Liver (tissue), 8 donors: ENCODE measurements at regions not wholly inside any gene's neighbourhood (a gene's known extent, or its start where the extent isn't known, plus 50 kb on each side); places are given as distances from the start of the nearest gene placed in this dataset.

Experiments used
- DNase-seq: peaks from one replicate; pipeline ENCODE4 v3.0.0-alpha.2; 2017; ENCODE audit warnings: low spot score
- H3K27ac ChIP-seq, 2 donors: one replicate each; pipeline ENCODE4 v1.7.0; 2013; ENCODE audit warnings: inconsistent platforms in 2 of 2, low read length in 2 of 2, control low read depth in 1 of 2, low read depth in 1 of 2, mild to moderate bottlenecking in 1 of 2
- H3K27me3 ChIP-seq, 4 donors: one replicate each; pipeline versions ENCODE4 v1.6.1 to v1.7.0; 2013; ENCODE audit warnings: low read length in 3 of 4, inconsistent platforms in 1 of 4, mild to moderate bottlenecking in 1 of 4, moderate library complexity in 1 of 4; ENCODE audit not compliant: control insufficient read depth in 4 of 4, insufficient read depth in 4 of 4
- H3K36me3 ChIP-seq, 4 donors: one replicate each; pipeline versions ENCODE4 v1.6.1 to v1.7.0; 2013; ENCODE audit warnings: low read length in 3 of 4, mild to moderate bottlenecking in 3 of 4, low read depth in 1 of 4, moderate library complexity in 1 of 4; ENCODE audit not compliant: control insufficient read depth in 4 of 4, insufficient read depth in 3 of 4
- H3K4me1 ChIP-seq, 4 donors: one replicate each; pipeline versions ENCODE4 v1.6.1 to v1.7.0; 2013; ENCODE audit warnings: low read length in 3 of 4, mild to moderate bottlenecking in 3 of 4, moderate library complexity in 1 of 4; ENCODE audit not compliant: control insufficient read depth in 4 of 4, insufficient read depth in 4 of 4
- H3K4me3 ChIP-seq, 3 donors: one replicate each; pipeline versions ENCODE4 v1.6.1 to v1.7.0; 2013; ENCODE audit warnings: low read length in 3 of 3, control low read depth in 1 of 3, low read depth in 1 of 3, mild to moderate bottlenecking in 1 of 3
- H3K9ac ChIP-seq, 2 donors: one replicate each; pipeline ENCODE4 v1.7.0; 2013; ENCODE audit warnings: low read length in 2 of 2, mild to moderate bottlenecking in 2 of 2, moderate library complexity in 2 of 2, control low read depth in 1 of 2, low read depth in 1 of 2
- H3K9me3 ChIP-seq, 4 donors: one replicate each; pipeline versions ENCODE4 v1.6.1 to v1.7.0; 2013; ENCODE audit warnings: low read length in 3 of 4; ENCODE audit not compliant: control insufficient read depth in 4 of 4
- ATF3 ChIP-seq: IDR thresholded peaks from 2 replicates; pipeline ENCODE4 v1.6.1; 2016; ENCODE audit warnings: antibody characterized with exemption
- CTCF ChIP-seq: fragments of 150-350 bp; IDR thresholded peaks from 2 replicates; pipeline ENCODE4 v1.5.1; 2017; ENCODE audit warnings: improper control_type of control experiment, low read depth, low read length; ENCODE audit not compliant: missing input control
- EGR1 ChIP-seq, 2 donors: IDR thresholded peaks; 2 replicates each; pipeline ENCODE4 v1.6.1; 2016 to 2018; ENCODE audit warnings: antibody characterized with exemption in 2 of 2, low read depth in 2 of 2
- FOXA1 ChIP-seq: IDR thresholded peaks from 2 replicates; pipeline ENCODE4 v1.6.1; 2016; ENCODE audit warnings: antibody characterized with exemption
- FOXA2 ChIP-seq: IDR thresholded peaks from 2 replicates; pipeline ENCODE4 v1.6.1; 2016; ENCODE audit warnings: antibody characterized with exemption
- GABPA ChIP-seq, 2 donors: IDR thresholded peaks in 1 of 2; conservative IDR thresholded peaks in 1 of 2; 2 replicates each; pipeline ENCODE4 v1.6.1; 2016; ENCODE audit warnings: antibody characterized with exemption in 2 of 2, mild to moderate bottlenecking in 1 of 2, moderate library complexity in 1 of 2
- HNF4A ChIP-seq, 2 donors: conservative IDR thresholded peaks; 2 replicates each; pipeline ENCODE4 v1.6.1; 2016; ENCODE audit warnings: antibody characterized with exemption in 2 of 2, mild to moderate bottlenecking in 2 of 2
- HNF4G ChIP-seq: IDR thresholded peaks from 2 replicates; pipeline ENCODE4 v1.6.1; 2016; ENCODE audit warnings: antibody characterized with exemption
- JUND ChIP-seq, 2 donors: IDR thresholded peaks; 2 replicates each; pipeline ENCODE4 v1.6.1; 2016; ENCODE audit warnings: antibody characterized with exemption in 2 of 2
- MAX ChIP-seq: IDR thresholded peaks from 2 replicates; pipeline ENCODE4 v1.6.1; 2016; ENCODE audit warnings: antibody characterized with exemption
- NR2F2 ChIP-seq: IDR thresholded peaks from 2 replicates; pipeline ENCODE4 v1.6.1; 2016; ENCODE audit warnings: antibody characterized with exemption
- RAD21 ChIP-seq, 2 donors: IDR thresholded peaks; 2 replicates each; pipeline ENCODE4 v1.6.1; 2016; ENCODE audit warnings: antibody characterized with exemption in 2 of 2, mild to moderate bottlenecking in 2 of 2
- REST ChIP-seq: IDR thresholded peaks from 2 replicates; pipeline ENCODE4 v1.6.1; 2016; ENCODE audit warnings: antibody characterized with exemption, mild to moderate bottlenecking
- RXRA ChIP-seq, 2 donors: IDR thresholded peaks; 2 replicates each; pipeline ENCODE4 v1.6.1; 2017 to 2018; ENCODE audit warnings: antibody characterized with exemption in 2 of 2, mild to moderate bottlenecking in 1 of 2
- SP1 ChIP-seq: IDR thresholded peaks from 2 replicates; pipeline ENCODE4 v1.6.1; 2018; ENCODE audit warnings: antibody characterized with exemption, mild to moderate bottlenecking
- TAF1 ChIP-seq: conservative IDR thresholded peaks from 2 replicates; pipeline ENCODE4 v1.6.1; 2016; ENCODE audit warnings: antibody characterized with exemption, mild to moderate bottlenecking
- YY1 ChIP-seq: IDR thresholded peaks from 2 replicates; pipeline ENCODE4 v1.6.1; 2016; ENCODE audit warnings: antibody characterized with exemption, mild to moderate bottlenecking
- ZBTB33 ChIP-seq: IDR thresholded peaks from 2 replicates; pipeline ENCODE4 v1.6.1; 2016; ENCODE audit warnings: antibody characterized with exemption
- WGBS: extraction: QIAGEN DNeasy Blood & Tissue Kit; methylation state at CpG from one replicate; pipeline ENCODE4 v1.1.7; 2013; 5-methylcytosine and 5-hydroxymethylcytosine counted together
- donor health status: healthy.
- donor health status: healthy.
- donor health status: healthy.
- donor health status: healthy.
- donor health status: healthy.

GRCh38 chr6:33908025-33908424 is 104.2 kb upstream of the MLN start:
- 27% methylated on average over 4 of the region's 4 CpGs for WGBS
- no peaks in the 10 kb centered on the region for H3K36me3 ChIP-seq
- H3K9me3 ChIP-seq = no peaks in the 10 kb centered on the region
- no peak overlapping the region for H3K9ac ChIP-seq
- peaks cover 20 to 57% (median 43%) of the 10 kb centered on the region in 4 donors for H3K4me1 ChIP-seq
- TF ChIP-seq YY1 = peak; percentile 70
- peak; percentile 45 for TF ChIP-seq HNF4G
- TF ChIP-seq GABPA (IDR thresholded peaks at IDR 0.05 in 1 of 2, conservative IDR thresholded peaks at IDR 0.05 in 1 of 2) = peak in 1 of 2 donors; percentile 42
- TF ChIP-seq HNF4A (conservative IDR thresholded peaks at IDR 0.05) = peak; percentile 90 to 95
- TF ChIP-seq ATF3 = peak; percentile 49
- TF ChIP-seq RAD21 (IDR thresholded peaks at IDR 0.05) = peak; percentile 44 to 72
- TF ChIP-seq RXRA (IDR thresholded peaks at IDR 0.05) = peak; percentile 86 to 97
- TF ChIP-seq JUND (IDR thresholded peaks at IDR 0.05) = peak in 1 of 2 donors; percentile 89
- peak; percentile 50 to 91 for TF ChIP-seq EGR1 (IDR thresholded peaks at IDR 0.05; ENCODE audit: low read depth in 2 of 2)
- TF ChIP-seq NR2F2 = peak; percentile 13
- peak; percentile 89 for TF ChIP-seq ZBTB33
- TF ChIP-seq REST = peak; percentile 82
- peak; percentile 98 for TF ChIP-seq SP1
- peak; percentile 6 for TF ChIP-seq TAF1
- peak; percentile 57 for TF ChIP-seq FOXA2
- TF ChIP-seq FOXA1 = no peak
- peak; percentile 8 for TF ChIP-seq CTCF
- TF ChIP-seq MAX = peak; percentile 69
- no peak for DNase-seq
- no peak overlapping the region for H3K4me3 ChIP-seq
- H3K27ac ChIP-seq = peak overlapping the region; percentile 89 to 97
- no peaks in the 10 kb centered on the region for H3K27me3 ChIP-seq
